GM21515 (cell line): ENCODE measurements at regions not wholly inside any gene's neighbourhood (a gene's known extent, or its start where the extent isn't known, plus 50 kb on each side); places are given as distances from the start of the nearest gene placed in this dataset.

Source experiments
- ATAC-seq: cut with Tn5 transposase; IDR thresholded peaks from one replicate; pipeline ENCODE4 v1.9.1; 2021; ENCODE audit not compliant: unreplicated experiment

GRCh38 chr2:137823196-137823595 is 141.1 kb upstream of the HNMT start:
- no peak for ATAC-seq

- ATAC-seq = no peak
Measured at GRCh38 chr2:137824501-137824900, 139.8 kb upstream of the HNMT start.

GRCh38 chr2:137826373-137827372 is 137.6 kb upstream of the HNMT start:
- peak; percentile 89 for ATAC-seq

- no peak for ATAC-seq
Measured at GRCh38 chr2:137828624-137829023, 135.6 kb upstream of the HNMT start.

GRCh38 chr2:137829251-137829650 is 135.0 kb upstream of the HNMT start:
- no peak for ATAC-seq

- no peak for ATAC-seq
Measured at GRCh38 chr2:137834760-137835379, 129.4 kb upstream of the HNMT start.

- ATAC-seq = no peak
Measured at GRCh38 chr2:137836671-137837070, 127.6 kb upstream of the HNMT start.

- ATAC-seq = no peak
Measured at GRCh38 chr2:137837830-137838229, 126.4 kb upstream of the HNMT start.

GRCh38 chr2:137838255-137839092 is 125.8 kb upstream of the HNMT start:
- ATAC-seq = peak; percentile 55

GRCh38 chr2:137842430-137842829 is 121.8 kb upstream of the HNMT start:
- ATAC-seq = no peak

GRCh38 chr2:137842952-137843351 is 121.3 kb upstream of the HNMT start:
- ATAC-seq = no peak

GRCh38 chr2:137845422-137845821 is 118.9 kb upstream of the HNMT start:
- no peak for ATAC-seq

GRCh38 chr2:137846993-137847392 is 117.3 kb upstream of the HNMT start:
- no peak for ATAC-seq

GRCh38 chr2:137847443-137847842 is 116.8 kb upstream of the HNMT start:
- no peak for ATAC-seq

GRCh38 chr2:137857881-137858280 is 106.4 kb upstream of the HNMT start:
- no peak for ATAC-seq

GRCh38 chr2:137862651-137863050 is 101.6 kb upstream of the HNMT start:
- no peak for ATAC-seq

- peak; percentile 70 for ATAC-seq
Measured at GRCh38 chr2:137865954-137866540, 98.2 kb upstream of the HNMT start.

- peak; percentile 46 for ATAC-seq
Measured at GRCh38 chr2:137870682-137871081, 93.6 kb upstream of the HNMT start.

GRCh38 chr2:137872577-137872976 is 91.7 kb upstream of the HNMT start:
- no peak for ATAC-seq

- ATAC-seq = no peak
Measured at GRCh38 chr2:137873536-137874244, 90.6 kb upstream of the HNMT start.
